GM19452 (cell line): ENCODE measurements at regions not wholly inside any gene's neighbourhood (a gene's known extent, or its start where the extent isn't known, plus 50 kb on each side); places are given as distances from the start of the nearest gene placed in this dataset.

Experiments used
- ATAC-seq: cut with Tn5 transposase; IDR thresholded peaks from one replicate; pipeline ENCODE4 v1.9.1; 2021; ENCODE audit not compliant: unreplicated experiment

- no peak for ATAC-seq
Measured at GRCh38 chr11:116510166-116510565, 262.6 kb downstream of the BUD13 start.

GRCh38 chr11:116509551-116509950 lies 263.2 kb downstream of the BUD13 start:
- no peak for ATAC-seq

- ATAC-seq = no peak
Measured at GRCh38 chr11:116507849-116508695, 264.7 kb downstream of the BUD13 start.

GRCh38 chr11:116507016-116507415 lies 265.8 kb downstream of the BUD13 start:
- ATAC-seq = no peak

DNA sequence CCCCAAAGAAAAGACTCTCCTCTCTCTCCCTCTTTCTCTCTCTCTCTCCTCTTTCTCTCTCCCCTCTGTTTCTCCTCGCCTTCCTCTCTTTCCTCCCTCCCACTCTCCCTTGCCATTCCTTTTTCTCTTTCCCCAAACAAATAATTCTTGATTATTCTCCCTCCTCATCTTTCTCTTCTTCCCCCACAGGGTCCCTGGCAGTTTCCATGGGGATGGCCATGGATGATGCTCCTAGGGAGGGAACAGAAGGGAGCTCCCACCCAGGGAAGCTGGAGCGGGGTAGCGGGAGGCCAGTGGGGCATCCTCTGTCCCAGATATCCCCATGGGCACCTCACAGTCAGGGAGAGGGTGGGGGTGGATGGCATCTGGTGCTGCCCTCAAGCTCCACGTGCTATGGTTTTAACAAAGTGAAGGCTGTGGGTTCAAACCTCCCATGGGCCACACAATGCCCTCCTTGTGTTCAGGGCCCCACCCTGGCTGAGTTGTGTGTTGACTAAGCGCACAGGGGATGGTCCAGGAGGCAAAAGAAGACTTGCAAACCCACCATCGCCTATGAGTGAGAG lies 266.4 kb downstream of the BUD13 start:
- no peak for ATAC-seq

DNA sequence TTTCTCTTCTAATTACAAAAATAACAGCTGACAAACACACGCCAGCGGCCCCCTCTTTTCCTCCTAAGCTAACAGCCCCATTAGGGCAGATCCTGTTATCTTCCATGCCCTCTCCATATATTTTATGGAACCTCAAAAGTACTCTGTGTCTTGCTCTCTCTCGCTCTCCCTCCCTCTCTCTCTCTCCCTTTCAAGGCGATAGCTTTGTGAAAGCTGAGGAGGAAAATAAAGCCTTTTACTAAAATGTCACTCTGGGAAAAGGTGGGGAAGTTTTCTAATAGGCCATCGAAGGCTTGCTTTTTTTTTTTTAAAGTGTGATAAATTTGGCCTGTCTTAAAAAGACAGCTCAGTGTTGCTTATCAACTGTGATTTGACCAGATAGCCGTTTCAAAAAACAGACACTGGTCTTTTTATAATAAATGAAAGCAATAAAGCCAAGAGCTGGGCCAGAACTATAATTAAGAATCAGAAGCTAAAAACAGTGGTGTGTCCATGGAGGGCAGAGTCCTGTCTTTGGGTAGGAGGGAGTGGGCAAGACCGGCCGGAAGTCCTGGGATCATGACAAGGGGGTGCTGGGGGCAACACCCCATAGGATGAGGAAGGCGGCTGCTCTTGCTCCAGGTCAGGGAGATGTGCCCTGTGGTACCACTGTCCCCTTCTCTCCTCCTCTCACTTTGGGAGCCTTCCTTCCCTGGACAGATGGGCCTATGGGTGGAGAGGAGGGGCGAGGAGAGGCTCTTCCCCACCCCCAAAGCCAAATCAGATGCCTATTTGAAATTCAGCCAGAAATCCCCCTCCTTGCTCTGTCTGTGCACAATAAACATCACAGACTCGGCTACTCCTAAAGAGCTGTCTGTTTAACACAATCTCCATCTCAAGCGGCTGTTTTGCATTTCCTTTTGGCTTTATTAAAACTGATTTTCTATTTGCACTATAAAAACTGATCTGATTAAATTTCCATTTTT lies 267.2 kb downstream of the BUD13 start:
- ATAC-seq = no peak

DNA sequence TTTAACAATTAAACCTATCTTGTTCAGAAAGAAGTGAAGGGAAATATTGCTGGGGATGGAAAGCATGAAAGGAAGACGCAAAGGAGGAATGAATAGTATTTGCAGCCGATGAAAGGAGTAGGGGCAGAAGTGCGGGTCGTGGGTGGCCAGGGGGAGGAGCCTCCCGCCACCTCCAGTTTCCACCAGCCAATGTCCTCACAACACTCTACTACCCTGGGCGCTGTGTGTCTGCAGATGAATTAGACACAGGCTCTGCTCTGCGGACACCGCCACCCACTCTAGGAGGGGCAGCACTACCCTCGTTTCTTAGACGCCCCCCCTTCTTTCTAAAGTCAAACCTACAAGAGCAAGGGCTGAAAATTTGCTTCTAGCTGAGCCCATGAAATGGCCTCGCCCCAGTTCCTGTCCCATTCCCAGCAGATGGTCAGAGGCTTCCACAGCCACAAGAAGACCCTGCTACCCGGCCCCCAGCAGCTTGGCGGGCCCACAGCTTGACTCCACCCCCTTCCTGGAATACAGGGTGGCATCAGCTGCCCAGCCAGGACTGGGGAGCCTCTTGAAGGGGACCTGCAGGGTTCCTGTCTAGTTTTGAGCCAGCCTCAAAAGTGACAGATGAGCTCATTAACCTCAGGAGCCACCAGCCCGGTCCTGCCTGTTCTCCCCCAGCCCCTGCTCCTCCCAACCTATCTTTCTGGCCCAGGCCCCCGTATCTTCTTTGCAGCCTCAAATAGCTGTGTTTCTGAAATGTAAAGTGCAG lies 268.1 kb downstream of the BUD13 start:
- ATAC-seq = no peak

DNA sequence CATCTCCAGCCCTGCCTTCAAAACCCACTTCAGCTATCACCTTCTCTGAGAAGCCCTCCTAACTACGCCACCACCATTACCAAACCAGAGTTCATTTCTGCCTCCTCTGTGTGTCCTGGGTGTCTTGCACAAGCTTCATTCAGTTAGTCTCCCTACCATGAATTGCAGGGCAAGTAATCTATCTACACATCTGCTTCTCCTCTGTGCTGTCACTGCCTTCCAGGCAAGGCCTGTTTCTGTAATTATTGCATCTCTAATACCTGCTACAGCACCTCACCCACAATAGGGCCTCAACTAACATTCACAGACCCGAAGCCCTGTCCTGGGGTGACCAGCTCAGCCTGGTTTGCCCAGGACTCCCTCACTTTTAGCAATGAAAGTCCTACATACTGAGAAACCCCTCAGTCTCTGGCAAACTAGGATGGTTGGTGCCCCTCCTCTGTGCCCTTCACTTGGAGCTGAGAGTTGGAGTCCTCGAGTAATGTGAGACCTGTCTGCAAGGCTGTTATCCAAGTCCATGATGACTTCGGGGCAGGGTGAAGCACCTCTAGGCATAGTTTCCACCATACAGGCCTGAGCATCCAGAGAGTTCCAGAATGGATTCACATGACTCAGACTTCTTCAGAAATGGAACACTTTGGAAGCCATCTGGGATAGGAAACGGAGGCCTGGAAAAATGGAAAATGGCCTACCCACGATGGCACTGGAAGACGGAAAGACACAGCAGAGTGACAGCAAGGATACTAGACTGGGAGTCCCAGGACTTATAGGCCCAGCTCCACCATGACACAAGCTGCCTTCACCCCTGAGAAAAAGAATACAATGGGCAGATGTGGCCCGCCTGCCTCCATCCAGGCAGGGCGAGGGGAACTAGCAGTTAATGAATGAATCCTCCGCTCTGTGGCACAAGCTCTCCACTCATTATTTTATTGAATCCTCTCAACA lies 269.3 kb downstream of the BUD13 start:
- no peak for ATAC-seq

- ATAC-seq = no peak
Measured at GRCh38 chr11:116502641-116503061, 270.1 kb downstream of the BUD13 start.

DNA sequence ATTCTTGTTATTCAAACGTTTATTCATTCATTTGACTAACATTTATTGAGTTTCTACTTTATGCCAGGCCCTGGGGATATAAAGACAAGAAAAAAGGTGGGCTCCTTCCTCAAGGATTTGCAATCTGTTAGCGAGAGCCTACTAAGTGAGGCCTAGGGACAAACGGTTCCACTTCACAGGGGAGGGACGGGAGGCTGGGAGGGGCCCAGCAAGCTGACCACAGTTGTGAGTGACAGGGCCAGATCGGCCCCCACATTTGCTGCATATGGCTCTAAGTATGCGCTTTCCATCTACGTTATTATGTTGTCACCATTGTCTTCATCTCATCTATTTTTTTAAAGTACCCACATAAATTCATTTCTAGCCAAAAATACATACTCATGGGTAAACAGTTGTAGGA lies 271.1 kb downstream of the BUD13 start:
- ATAC-seq = no peak

DNA sequence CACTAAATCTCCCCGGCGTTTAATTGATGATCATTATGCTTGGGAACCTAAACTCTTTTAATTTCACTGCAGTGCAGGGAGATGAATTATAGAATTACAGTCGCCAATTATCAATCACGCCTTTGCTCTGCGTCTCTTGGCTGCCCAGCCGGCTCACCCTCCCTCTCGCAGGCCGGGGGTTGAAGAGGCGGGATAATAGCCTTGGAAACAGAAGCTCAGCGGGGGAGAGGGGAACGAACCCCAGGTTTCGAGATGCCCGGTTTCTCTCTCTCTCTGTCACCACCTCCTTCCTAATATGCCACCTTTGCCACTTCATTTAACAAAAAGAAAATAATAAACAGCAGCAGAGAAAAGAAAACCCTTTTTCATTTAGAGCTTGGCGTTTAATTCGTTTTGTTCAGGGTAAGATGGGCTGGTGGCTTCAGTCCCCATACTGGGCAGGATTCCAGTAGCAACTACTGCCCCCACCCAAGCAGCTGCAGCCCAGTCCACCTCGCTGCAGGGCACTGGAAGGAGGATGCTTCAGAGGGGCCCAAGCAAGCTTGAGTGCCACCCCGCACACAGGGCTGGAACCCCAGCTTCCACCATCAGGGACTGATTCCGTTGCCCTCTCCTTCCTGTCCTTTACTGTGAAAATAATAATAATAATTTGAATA lies 271.7 kb downstream of the BUD13 start:
- no peak for ATAC-seq

GRCh38 chr11:116500026-116500946 lies 272.5 kb downstream of the BUD13 start:
- no peak for ATAC-seq

GRCh38 chr11:116499396-116500003 lies 273.3 kb downstream of the BUD13 start:
- no peak for ATAC-seq

DNA sequence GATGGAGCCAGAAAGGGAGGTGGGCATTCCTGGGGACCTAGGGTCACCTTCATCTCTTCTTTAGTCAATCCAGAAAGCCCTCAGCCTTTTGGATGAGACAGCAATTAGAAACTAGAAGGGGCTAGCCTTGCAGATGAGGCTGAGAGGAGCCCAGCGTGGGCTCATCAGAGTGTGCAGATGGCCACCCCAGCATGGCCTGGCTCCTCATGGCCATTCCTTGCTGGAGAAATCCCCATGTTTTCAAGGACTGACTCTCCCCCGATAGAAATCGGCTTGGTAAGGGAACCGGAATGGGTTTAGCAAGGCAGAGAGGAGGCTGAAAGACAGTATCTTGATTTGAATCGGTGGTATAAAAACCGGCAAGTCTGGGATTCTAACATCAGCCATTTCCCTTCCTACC lies 274.6 kb downstream of the BUD13 start:
- ATAC-seq = no peak

GRCh38 chr11:116492600-116492999 lies 280.2 kb downstream of the BUD13 start:
- no peak for ATAC-seq

DNA sequence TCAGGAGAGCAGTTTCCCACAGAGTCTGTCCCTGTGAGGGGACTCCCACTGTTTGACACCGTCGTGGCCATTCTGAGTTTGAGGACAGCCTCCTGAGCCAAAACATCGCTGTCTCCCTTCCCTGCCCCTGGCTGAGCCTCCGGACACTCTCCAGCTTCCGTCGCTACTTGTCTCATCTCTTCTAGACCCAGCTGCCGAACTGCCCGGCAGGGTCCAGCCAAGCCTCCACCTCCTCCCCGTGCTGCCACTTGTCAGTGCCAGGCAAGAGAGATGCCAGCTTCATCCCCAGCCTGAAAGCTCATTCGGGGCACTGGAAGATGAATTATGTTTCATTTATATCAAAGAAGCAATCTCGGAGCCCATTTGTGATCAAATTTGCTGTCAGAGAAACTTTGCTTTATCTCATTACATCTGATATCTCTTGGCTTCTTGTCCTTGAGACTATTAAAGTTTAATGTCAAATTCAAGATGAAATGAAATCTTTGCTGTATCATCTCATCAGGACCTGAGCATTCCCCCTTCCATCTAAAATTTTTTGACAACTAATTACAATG lies 283.9 kb downstream of the BUD13 start:
- ATAC-seq = no peak

DNA sequence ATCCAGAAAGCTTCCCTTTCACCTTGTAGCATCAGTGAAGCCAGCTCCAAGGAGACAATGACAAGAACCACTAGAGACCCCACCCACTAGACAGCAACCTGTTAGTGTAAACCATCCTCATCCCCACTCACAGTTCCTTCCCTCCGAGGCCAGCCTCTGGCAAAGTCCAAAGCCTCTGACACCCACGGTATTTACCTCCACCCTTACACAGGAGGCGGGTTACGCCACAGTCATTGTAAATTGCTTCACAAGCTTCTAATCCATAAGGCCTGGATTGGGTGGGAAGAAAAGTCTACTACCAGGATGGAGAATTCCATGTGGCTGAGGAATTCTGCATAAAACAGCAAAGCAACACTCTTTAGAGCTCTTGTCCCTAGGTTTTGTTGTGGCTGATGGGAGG lies 287.4 kb downstream of the BUD13 start:
- ATAC-seq = no peak
